ENCODE measurements at regions not wholly inside any gene's neighbourhood (a gene's known extent, or its start where the extent isn't known, plus 50 kb on each side); places are given as distances from the start of the nearest gene placed in this dataset.

- TF ChIP-seq CTCF (IDR thresholded peaks at IDR 0.05) (no peak), POLR2A (IDR thresholded peaks at IDR 0.05) (no peak)
Observed at GRCh38 chr7:101718363-101719122, 89.4 kb upstream of the MYL10 start.

Data from body of pancreas (tissue), 4 donors.